GM12891 (cell line): ENCODE measurements at regions not wholly inside any gene's neighbourhood (a gene's known extent, or its start where the extent isn't known, plus 50 kb on each side); places are given as distances from the start of the nearest gene placed in this dataset.
"Not testable (repeated sequence)": the region's sequence is repeated elsewhere in the genome, so short reads cannot be mapped to it uniquely, and the experiment has no call there.

ENCODE experiments used
- DNase-seq: peaks from one replicate; pipeline ENCODE4 v3.0.0; 2011; ENCODE audit warnings: low spot score; ENCODE audit not compliant: insufficient read length
- FAIRE-seq: peaks from 2 replicates; lab custom pipeline; 2011; peaks lifted over from hg19 to GRCh38; lab: Jason Lieb, UNC
- PAX5 ChIP-seq: IDR thresholded peaks from 2 replicates; pipeline ENCODE4 v1.6.1; 2011; ENCODE audit warnings: low read length, moderate library complexity, mild to moderate bottlenecking; ENCODE audit not compliant: insufficient read depth, severe bottlenecking
- POLR2A ChIP-seq: IDR thresholded peaks from 2 replicates; pipeline ENCODE4 v1.6.1; 2011; ENCODE audit warnings: low read depth, low read length, control low read depth
- POLR2AphosphoS5 ChIP-seq: IDR thresholded peaks from 2 replicates; pipeline ENCODE4 v1.6.1; 2011; ENCODE audit warnings: low read depth, low read length, control low read depth
- POU2F2 ChIP-seq: IDR thresholded peaks from 2 replicates; pipeline ENCODE4 v1.6.1; 2011; ENCODE audit warnings: low read depth, mild to moderate bottlenecking, control low read depth, low read length, moderate library complexity
- SPI1 ChIP-seq: IDR thresholded peaks from 2 replicates; pipeline ENCODE4 v1.6.1; 2011; ENCODE audit warnings: low read depth, low read length, control low read depth
- TAF1 ChIP-seq: IDR thresholded peaks from 2 replicates; pipeline ENCODE4 v1.6.1; 2011; ENCODE audit warnings: low read depth, low read length, control low read depth

GRCh38 chr9:87039809-87040392 lies 92.6 kb upstream of the GAS1 start:
- no peak for DNase-seq
- no peak for FAIRE-seq
- TF ChIP-seq POU2F2, result no peak
- no peak for TF ChIP-seq TAF1
- TF ChIP-seq POLR2A, result no peak
- no peak for TF ChIP-seq POLR2AphosphoS5
- TF ChIP-seq SPI1, result no peak
- no peak for TF ChIP-seq PAX5

GRCh38 chr9:87040410-87041009 lies 93.2 kb upstream of the GAS1 start:
- no peak for FAIRE-seq
- no peak for TF ChIP-seq SPI1
- TF ChIP-seq PAX5, result no peak
- TF ChIP-seq POLR2AphosphoS5, result no peak
- TF ChIP-seq POLR2A, result no peak
- no peak for TF ChIP-seq POU2F2
- no peak for TF ChIP-seq TAF1
- DNase-seq, result no peak

- FAIRE-seq, result not testable (repeated sequence)
Measured at GRCh38 chr9:87041553-87042235, 94.4 kb upstream of the GAS1 start.

DNA sequence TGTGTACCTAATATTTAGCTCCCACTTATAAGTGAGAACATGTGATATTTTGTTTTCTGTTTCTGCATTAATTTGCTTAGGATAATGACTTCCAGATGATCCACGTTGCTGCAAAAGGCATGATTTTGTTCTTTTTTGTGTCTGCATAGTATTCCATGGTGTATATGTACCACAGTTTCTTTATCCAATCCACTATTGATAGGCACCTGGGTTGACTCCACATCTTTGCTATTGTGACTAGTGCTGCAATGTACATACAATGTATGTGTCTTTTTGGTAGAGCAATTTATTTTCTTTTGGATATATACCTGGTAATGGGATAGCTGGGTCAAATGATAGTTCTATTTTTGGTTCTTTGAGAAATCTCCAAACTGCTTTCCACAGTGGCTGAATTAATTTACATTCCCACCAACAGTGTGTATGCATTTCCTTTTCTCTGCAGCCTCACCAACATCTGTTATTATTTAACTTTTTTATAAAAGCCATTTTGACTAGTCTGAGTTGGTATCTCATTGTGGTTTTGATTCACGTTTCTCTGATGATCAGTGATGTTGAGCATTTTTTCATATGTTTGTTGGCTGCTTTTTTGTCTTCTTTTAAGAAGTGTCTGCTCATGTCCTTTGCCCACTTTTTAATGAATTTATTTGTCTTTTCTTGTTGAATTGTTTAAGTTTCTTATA lies 102.8 kb upstream of the GAS1 start:
- not testable (repeated sequence) for FAIRE-seq, DNase-seq

More at GRCh38 chr9:87041553-87042235, 94.4 kb upstream of the GAS1 start:
- DNase-seq, result not testable (repeated sequence)

- no peak for TF ChIP-seq TAF1
- TF ChIP-seq POU2F2, result no peak
- TF ChIP-seq PAX5, result no peak
- no peak for TF ChIP-seq SPI1
- TF ChIP-seq POLR2AphosphoS5, result no peak
- no peak for TF ChIP-seq POLR2A
- FAIRE-seq (no peak), DNase-seq (no peak)
Measured at GRCh38 chr9:87054999-87055686, 107.8 kb upstream of the GAS1 start.

GRCh38 chr9:87059772-87060171 lies 112.5 kb upstream of the GAS1 start:
- DNase-seq (no peak), FAIRE-seq (no peak)
- TF ChIP-seq POLR2A (no peak), POLR2AphosphoS5 (no peak), SPI1 (no peak), PAX5 (no peak), TAF1 (no peak), POU2F2 (no peak)

DNA sequence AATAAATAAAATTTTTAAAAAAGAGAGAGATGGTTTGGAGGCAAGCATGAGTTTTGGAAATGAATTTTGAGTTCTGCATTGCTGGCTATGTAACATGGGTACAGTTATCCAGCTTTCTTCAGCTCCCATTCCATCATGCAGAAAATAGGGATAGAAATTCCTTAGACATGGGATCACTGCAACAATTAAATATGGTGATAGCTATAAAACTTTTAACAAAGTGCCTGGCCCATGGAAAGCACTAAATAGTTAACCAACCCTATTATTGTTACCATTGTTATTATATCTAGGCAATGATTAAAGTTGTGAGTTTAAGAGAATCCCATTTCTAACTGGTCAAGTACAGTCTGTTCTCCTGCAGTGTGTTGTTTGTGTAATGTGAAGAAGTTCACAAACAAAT lies 115.4 kb upstream of the GAS1 start:
- DNase-seq, result no peak
- FAIRE-seq, result no peak
- TF ChIP-seq POLR2A (no peak), PAX5 (no peak), TAF1 (no peak), SPI1 (no peak), POU2F2 (no peak), POLR2AphosphoS5 (no peak)

- DNase-seq (no peak), FAIRE-seq (no peak)
- TF ChIP-seq POLR2AphosphoS5 (no peak), POU2F2 (no peak), POLR2A (no peak), TAF1 (no peak), SPI1 (no peak), PAX5 (no peak)
Measured at GRCh38 chr9:87063246-87063645, 115.9 kb upstream of the GAS1 start.

- DNase-seq (no peak), FAIRE-seq (no peak)
- TF ChIP-seq TAF1 (no peak), SPI1 (no peak), POLR2AphosphoS5 (no peak), POU2F2 (no peak), POLR2A (no peak), PAX5 (no peak)
Measured at GRCh38 chr9:87063871-87064270, 116.6 kb upstream of the GAS1 start.
